ENCODE measurements at regions not wholly inside any gene's neighbourhood (a gene's known extent, or its start where the extent isn't known, plus 50 kb on each side); places are given as distances from the start of the nearest gene placed in this dataset.

GRCh38 chr3:70488131-70488530 is 175.7 kb upstream of the MDFIC2 start:
- H3K4me3 ChIP-seq (ENCODE audit: low read depth, low read length, poor library complexity, severe bottlenecking) = no peak overlapping the region
- no peak overlapping the region for H3K27ac ChIP-seq (ENCODE audit: low read depth, low read length, poor library complexity, severe bottlenecking)
- CTCF ChIA-PET = no interaction called here
- H3K4me1 ChIP-seq (ENCODE audit: insufficient read depth, low read length, poor library complexity, severe bottlenecking) = peaks cover 14% of the 10 kb centered on the region
- intact Hi-C loops (cut with micrococcal nuclease; ENCODE audit: unreplicated experiment) = no loop called here
- H3K27me3 ChIP-seq (replicated peaks; ENCODE audit: insufficient read depth, low read depth, low read length, poor library complexity) = peaks cover 28% of the 10 kb centered on the region
- no peaks in the 10 kb centered on the region for H3K36me3 ChIP-seq (ENCODE audit: insufficient read depth, low read length, poor library complexity, severe bottlenecking)
- no peak for TF ChIP-seq CTCF (conservative IDR thresholded peaks at IDR 0.05; ENCODE audit: low read depth, low read length)
- TF ChIP-seq EZH2 (IDR thresholded peaks at IDR 0.05; ENCODE audit: borderline replicate concordance, low read depth, low read length, poor library complexity, severe bottlenecking) = no peak
- POLR2A ChIA-PET (ENCODE audit: low non-redundant PET) = no interaction called here
- no TSS peak for BruUV-seq (replicated peaks)
- H3K9me3 ChIP-seq (ENCODE audit: low read depth, low read length, poor library complexity, severe bottlenecking) = no peaks in the 10 kb centered on the region
- peak; percentile 87 for DNase-seq (ENCODE audit: low spot score)

- CTCF ChIA-PET = no interaction called here
- intact Hi-C loops (cut with micrococcal nuclease; ENCODE audit: unreplicated experiment) = no loop called here
These were observed 174.1 kb upstream of the MDFIC2 start for GRCh38 chr3:70486414-70487017.

GRCh38 chr3:70476174-70476573 is 163.7 kb upstream of the MDFIC2 start:
- no peak for DNase-seq (ENCODE audit: low spot score)
- Histone ChIP-seq H3K36me3 (ENCODE audit: insufficient read depth, low read length, poor library complexity, severe bottlenecking) (no peaks in the 10 kb centered on the region), H3K4me1 (ENCODE audit: insufficient read depth, low read length, poor library complexity, severe bottlenecking) (no peaks in the 10 kb centered on the region), H3K4me3 (ENCODE audit: low read depth, low read length, poor library complexity, severe bottlenecking) (no peak overlapping the region), H3K27me3 (replicated peaks; ENCODE audit: insufficient read depth, low read depth, low read length, poor library complexity) (no peaks in the 10 kb centered on the region), H3K27ac (ENCODE audit: low read depth, low read length, poor library complexity, severe bottlenecking) (no peak overlapping the region), H3K9me3 (ENCODE audit: low read depth, low read length, poor library complexity, severe bottlenecking) (no peaks in the 10 kb centered on the region)
- no TSS peak for BruUV-seq (replicated peaks)
- intact Hi-C loops (cut with micrococcal nuclease; ENCODE audit: unreplicated experiment) = no loop called here
- TF ChIP-seq EZH2 (IDR thresholded peaks at IDR 0.05; ENCODE audit: borderline replicate concordance, low read depth, low read length, poor library complexity, severe bottlenecking) = no peak
- no peak for TF ChIP-seq CTCF (conservative IDR thresholded peaks at IDR 0.05; ENCODE audit: low read depth, low read length)
- CTCF ChIA-PET = no interaction called here
- POLR2A ChIA-PET (ENCODE audit: low non-redundant PET) = no interaction called here

More at GRCh38 chr3:70486414-70487017, 174.1 kb upstream of the MDFIC2 start:
- POLR2A ChIA-PET (ENCODE audit: low non-redundant PET) = no interaction called here
- Histone ChIP-seq H3K36me3 (ENCODE audit: insufficient read depth, low read length, poor library complexity, severe bottlenecking) (no peaks in the 10 kb centered on the region), H3K27me3 (replicated peaks; ENCODE audit: insufficient read depth, low read depth, low read length, poor library complexity) (peaks cover 22% of the 10 kb centered on the region), H3K4me3 (ENCODE audit: low read depth, low read length, poor library complexity, severe bottlenecking) (no peak overlapping the region), H3K27ac (ENCODE audit: low read depth, low read length, poor library complexity, severe bottlenecking) (no peak overlapping the region), H3K4me1 (ENCODE audit: insufficient read depth, low read length, poor library complexity, severe bottlenecking) (peaks cover 14% of the 10 kb centered on the region), H3K9me3 (ENCODE audit: low read depth, low read length, poor library complexity, severe bottlenecking) (no peaks in the 10 kb centered on the region)
- no TSS peak for BruUV-seq (replicated peaks)
- TF ChIP-seq CTCF (conservative IDR thresholded peaks at IDR 0.05; ENCODE audit: low read depth, low read length) (no peak), EZH2 (IDR thresholded peaks at IDR 0.05; ENCODE audit: borderline replicate concordance, low read depth, low read length, poor library complexity, severe bottlenecking) (no peak)
- no peak for DNase-seq (ENCODE audit: low spot score)
